ENCODE measurements at regions not wholly inside any gene's neighbourhood (a gene's known extent, or its start where the extent isn't known, plus 50 kb on each side); places are given as distances from the start of the nearest gene placed in this dataset.

DNA sequence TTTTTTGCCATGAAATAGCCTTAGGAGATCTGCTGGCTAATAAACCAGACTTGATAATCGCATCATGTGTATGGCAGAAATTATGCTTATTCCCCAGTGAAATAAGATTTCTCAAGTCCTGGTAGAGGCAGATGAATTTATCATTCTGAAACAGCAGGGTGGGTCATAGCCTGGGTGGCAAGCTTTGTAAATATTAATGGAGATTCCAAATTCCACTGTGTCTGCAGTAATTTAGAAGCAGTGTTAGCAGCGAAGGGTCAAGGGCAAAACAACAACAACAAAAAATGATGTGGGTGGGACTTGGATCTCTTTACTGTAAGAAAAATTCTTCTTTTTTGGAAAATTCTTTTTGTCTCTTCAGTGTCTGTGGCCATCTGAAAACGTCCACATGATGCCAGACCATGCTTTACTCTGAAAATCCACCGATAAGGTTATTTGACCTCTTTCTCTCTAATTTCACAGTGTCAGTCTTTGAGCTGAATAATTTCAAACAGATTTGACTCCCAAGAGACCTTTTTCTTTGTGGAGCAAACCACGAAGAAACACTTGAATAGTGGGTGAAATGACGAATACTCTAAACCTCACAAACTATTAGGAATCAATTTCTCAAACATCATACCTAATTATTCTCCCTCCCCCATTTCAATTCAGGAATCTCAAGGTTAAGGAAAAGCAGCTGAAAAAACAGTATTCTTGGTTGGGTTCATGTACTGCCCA, 106.0 kb upstream of the RPS23 start:
- TF ChIP-seq, protein P1, sequence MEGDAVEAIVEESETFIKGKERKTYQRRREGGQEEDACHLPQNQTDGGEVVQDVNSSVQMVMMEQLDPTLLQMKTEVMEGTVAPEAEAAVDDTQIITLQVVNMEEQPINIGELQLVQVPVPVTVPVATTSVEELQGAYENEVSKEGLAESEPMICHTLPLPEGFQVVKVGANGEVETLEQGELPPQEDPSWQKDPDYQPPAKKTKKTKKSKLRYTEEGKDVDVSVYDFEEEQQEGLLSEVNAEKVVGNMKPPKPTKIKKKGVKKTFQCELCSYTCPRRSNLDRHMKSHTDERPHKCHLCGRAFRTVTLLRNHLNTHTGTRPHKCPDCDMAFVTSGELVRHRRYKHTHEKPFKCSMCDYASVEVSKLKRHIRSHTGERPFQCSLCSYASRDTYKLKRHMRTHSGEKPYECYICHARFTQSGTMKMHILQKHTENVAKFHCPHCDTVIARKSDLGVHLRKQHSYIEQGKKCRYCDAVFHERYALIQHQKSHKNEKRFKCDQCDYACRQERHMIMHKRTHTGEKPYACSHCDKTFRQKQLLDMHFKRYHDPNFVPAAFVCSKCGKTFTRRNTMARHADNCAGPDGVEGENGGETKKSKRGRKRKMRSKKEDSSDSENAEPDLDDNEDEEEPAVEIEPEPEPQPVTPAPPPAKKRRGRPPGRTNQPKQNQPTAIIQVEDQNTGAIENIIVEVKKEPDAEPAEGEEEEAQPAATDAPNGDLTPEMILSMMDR (IDR thresholded peaks at IDR 0.05; ENCODE audit: low read depth, low read length, missing input control) = no peak
- TF ChIP-seq JUND (IDR thresholded peaks at IDR 0.05) (no peak), NR2F2 (IDR thresholded peaks at IDR 0.05) (peak; percentile 13)
